GM23338 (cell line): ENCODE measurements at regions not wholly inside any gene's neighbourhood (a gene's known extent, or its start where the extent isn't known, plus 50 kb on each side); places are given as distances from the start of the nearest gene placed in this dataset.

ENCODE experiments used
- ATAC-seq: fragments of 200-7000 bp; cut with Tn5 transposase; 3 replicates; pipeline ENCODE4 v1.9.1; 2020
- DNase-seq: peaks from one replicate; pipeline ENCODE4 v3.0.0-alpha.2; 2015; ENCODE audit warnings: low spot score
- H2AFZ ChIP-seq: fragments of 200-600 bp; sonication (generic); 2 replicates; pipeline ENCODE4 v1.8.0; 2016; ENCODE audit warnings: antibody characterized with exemption, mild to moderate bottlenecking, moderate library complexity
- H3F3A ChIP-seq: fragments of 200-600 bp; sonication (generic); replicated peaks from 2 replicates; pipeline ENCODE4 v1.8.0; 2017; ENCODE audit warnings: antibody characterized with exemption, mixed run types, low read depth
- H3K27ac ChIP-seq: fragments of 200-600 bp; sonication (generic); 2 replicates; pipeline ENCODE4 v1.6.1; 2016; ENCODE audit warnings: low read depth
- H3K27me3 ChIP-seq: fragments of 200-600 bp; sonication (generic); 2 replicates; pipeline ENCODE4 v1.8.0; 2016; ENCODE audit warnings: mild to moderate bottlenecking, mixed run types, moderate library complexity; ENCODE audit not compliant: insufficient read depth
- H3K36me3 ChIP-seq: fragments of 200-600 bp; sonication (generic); 2 replicates; pipeline ENCODE4 v1.8.0; 2016; ENCODE audit warnings: mild to moderate bottlenecking; ENCODE audit not compliant: insufficient read depth
- H3K4me1 ChIP-seq: fragments of 200-600 bp; sonication (generic); 2 replicates; pipeline ENCODE4 v1.8.0; 2016; ENCODE audit warnings: mild to moderate bottlenecking, moderate library complexity; ENCODE audit not compliant: insufficient read depth
- H3K4me2 ChIP-seq: fragments of 200-600 bp; sonication (generic); 2 replicates; pipeline ENCODE4 v1.7.1; 2017; ENCODE audit warnings: mixed run types
- H3K4me3 ChIP-seq: fragments of 200-600 bp; sonication (generic); 2 replicates; pipeline ENCODE4 v1.6.1; 2016; ENCODE audit warnings: mixed run types
- H3K79me2 ChIP-seq: fragments of 200-600 bp; sonication (generic); replicated peaks from 2 replicates; pipeline ENCODE4 v1.8.0; 2017; ENCODE audit warnings: mild to moderate bottlenecking; ENCODE audit not compliant: insufficient read depth
- H3K9me2 ChIP-seq: fragments of 200-600 bp; sonication (generic); 2 replicates; pipeline ENCODE4 v1.8.0; 2017; ENCODE audit not compliant: insufficient read depth
- H4K20me1 ChIP-seq: fragments of 200-600 bp; sonication (generic); replicated peaks from 2 replicates; pipeline ENCODE4 v1.8.0; 2017; ENCODE audit warnings: mild to moderate bottlenecking; ENCODE audit not compliant: insufficient read depth
- H3K27ac Mint-ChIP-seq: 2 replicates; pipeline ENCODE4 v1.8.0; 2020; ENCODE audit warnings: inconsistent platforms, mild to moderate bottlenecking, moderate library complexity, mixed read lengths
- H3K27me3 Mint-ChIP-seq: 3 replicates; pipeline ENCODE4 v1.8.0; 2022; ENCODE audit warnings: low read depth, mild to moderate bottlenecking, moderate library complexity, mixed read lengths, inconsistent platforms; ENCODE audit not compliant: insufficient read depth, poor library complexity
- H3K36me3 Mint-ChIP-seq: 3 replicates; pipeline ENCODE4 v1.8.0; 2021; ENCODE audit warnings: low read depth, mild to moderate bottlenecking, inconsistent platforms, moderate library complexity, mixed read lengths
- H3K4me1 Mint-ChIP-seq: 3 replicates; pipeline ENCODE4 v1.8.0; 2020; ENCODE audit warnings: mild to moderate bottlenecking, inconsistent platforms, mixed read lengths
- H3K4me3 Mint-ChIP-seq: 3 replicates; pipeline ENCODE4 v1.8.0; 2021; ENCODE audit warnings: moderate library complexity, mild to moderate bottlenecking, inconsistent platforms, mixed read lengths
- H3K9me3 Mint-ChIP-seq: 3 replicates; pipeline ENCODE4 v1.8.0; 2020; ENCODE audit warnings: moderate library complexity, mild to moderate bottlenecking, inconsistent platforms, mixed read lengths
- CREB1 ChIP-seq: fragments of 250-450 bp; sonication (Bioruptor Pico); IDR thresholded peaks from 2 replicates; pipeline ENCODE4 v1.5.0; 2020; ENCODE audit warnings: low read depth, mild to moderate bottlenecking, moderate library complexity
- EZH2 ChIP-seq: fragments of 200-600 bp; sonication (generic); IDR thresholded peaks from one replicate; pipeline ENCODE4 v1.8.0; 2017; ENCODE audit warnings: antibody characterized with exemption, mild to moderate bottlenecking, low read depth; ENCODE audit not compliant: unreplicated experiment
- EZH2phosphoT487 ChIP-seq: fragments of 200-600 bp; sonication (generic); IDR thresholded peaks from one replicate; pipeline ENCODE4 v1.8.1; 2018; ENCODE audit warnings: antibody characterized with exemption; ENCODE audit not compliant: unreplicated experiment
- JUNB ChIP-seq: IDR thresholded peaks from one replicate; pipeline ENCODE4 v1.6.1; 2016; ENCODE audit warnings: antibody characterized with exemption; ENCODE audit not compliant: unreplicated experiment
- NANOG ChIP-seq: IDR thresholded peaks from 2 replicates; pipeline ENCODE4 v1.6.1; 2016; ENCODE audit warnings: antibody characterized with exemption, borderline replicate concordance
- POLR2AphosphoS5 ChIP-seq: IDR thresholded peaks from 2 replicates; pipeline ENCODE4 v1.6.1; 2016; ENCODE audit warnings: antibody characterized with exemption, low read depth
- REST ChIP-seq: IDR thresholded peaks from one replicate; pipeline ENCODE4 v1.6.1; 2018; ENCODE audit warnings: antibody characterized with exemption; ENCODE audit not compliant: unreplicated experiment
- STAT1 ChIP-seq: IDR thresholded peaks from one replicate; pipeline ENCODE4 v1.6.1; 2016; ENCODE audit warnings: antibody characterized with exemption; ENCODE audit not compliant: unreplicated experiment
- ZNF114 ChIP-seq: fragments of 250-450 bp; sonication (Bioruptor Pico); IDR thresholded peaks from 2 replicates; pipeline ENCODE4 v1.5.0; 2020; ENCODE audit warnings: mild to moderate bottlenecking, moderate library complexity
- ZNF331 ChIP-seq: fragments of 250-450 bp; sonication (Bioruptor Pico); IDR thresholded peaks from 2 replicates; pipeline ENCODE4 v1.5.0; 2020; ENCODE audit warnings: low read depth, mild to moderate bottlenecking, moderate library complexity
- ZNF462 ChIP-seq: fragments of 250-450 bp; sonication (Bioruptor Pico); IDR thresholded peaks from 2 replicates; pipeline ENCODE4 v1.5.0; 2020; ENCODE audit warnings: mild to moderate bottlenecking, moderate library complexity

GRCh38 chr11:95486466-95486865, 255.5 kb upstream of the SESN3 start:
- no peak for TF ChIP-seq EZH2
- no peak for TF ChIP-seq POLR2AphosphoS5
- no peak for TF ChIP-seq JUNB
- no peak for TF ChIP-seq STAT1
- TF ChIP-seq EZH2phosphoT487: no peak
- TF ChIP-seq ZNF331 (CRISPR knock-in tag): no peak
- no peak for TF ChIP-seq NANOG
- TF ChIP-seq CREB1: no peak
- TF ChIP-seq ZNF114: no peak
- peaks cover 26% of the 10 kb centered on the region for H3K9me3 Mint-ChIP-seq
- Histone ChIP-seq H3K9me2 (0 out of 2 replicates have a peak, but pooled peaks cover 4% of the 10 kb centered on the region), H3K79me2 (no peaks in the 10 kb centered on the region), H3K4me3 (no peak overlapping the region), H4K20me1 (no peaks in the 10 kb centered on the region), H3K4me2 (no peak overlapping the region), H3K4me1 (peaks cover 7% of the 10 kb centered on the region; the same call in 1 of the 2 replicates), H3K36me3 (no peaks in the 10 kb centered on the region; the same call in 1 of the 2 replicates), H3F3A (no peaks in the 10 kb centered on the region), H3K27me3 (no peaks in the 10 kb centered on the region), H2AFZ (no peak overlapping the region), H3K27ac (no peak overlapping the region)
- no peak overlapping the region for H3K4me3 Mint-ChIP-seq
- peaks cover 2% of the 10 kb centered on the region for H3K27me3 Mint-ChIP-seq
- H3K27ac Mint-ChIP-seq: no peak overlapping the region
- H3K36me3 Mint-ChIP-seq: peaks cover 13% of the 10 kb centered on the region
- DNase-seq (no peak), ATAC-seq (no peak)
- peaks cover 9% of the 10 kb centered on the region; the same call in 2 of the 3 replicates for H3K4me1 Mint-ChIP-seq

GRCh38 chr11:95485115-95485900, 254.3 kb upstream of the SESN3 start:
- Histone ChIP-seq H3K27me3 (no peaks in the 10 kb centered on the region), H3K4me1 (peaks cover 7% of the 10 kb centered on the region; the same call in 1 of the 2 replicates), H3K9me2 (no peaks in the 10 kb centered on the region), H4K20me1 (no peaks in the 10 kb centered on the region), H3K27ac (no peak overlapping the region), H3F3A (no peaks in the 10 kb centered on the region), H2AFZ (no peak overlapping the region), H3K79me2 (no peaks in the 10 kb centered on the region), H3K36me3 (peaks cover 4% of the 10 kb centered on the region), H3K4me3 (no peak overlapping the region), H3K4me2 (no peak overlapping the region)
- Mint-ChIP-seq H3K9me3 (peaks cover 25% of the 10 kb centered on the region), H3K4me3 (no peak overlapping the region), H3K27me3 (no peaks in the 10 kb centered on the region), H3K36me3 (peaks cover 14% of the 10 kb centered on the region), H3K4me1 (peaks cover 9% of the 10 kb centered on the region; the same call in 2 of the 3 replicates), H3K27ac (no peak overlapping the region)
- no peak for ATAC-seq
- DNase-seq: no peak
- TF ChIP-seq ZNF331 (CRISPR knock-in tag) (no peak), ZNF114 (no peak), JUNB (no peak), REST (no peak), NANOG (no peak), POLR2AphosphoS5 (no peak), EZH2phosphoT487 (no peak), ZNF462 (no peak)
